GM23338 (cell line): ENCODE measurements at regions not wholly inside any gene's neighbourhood (a gene's known extent, or its start where the extent isn't known, plus 50 kb on each side); places are given as distances from the start of the nearest gene placed in this dataset.

Experiments
- CTCF ChIP-seq, 2 experiments: fragments of 200-600 bp in 1 of 2; sonication (generic) in 1 of 2; conservative IDR thresholded peaks; 2 replicates each; pipeline versions ENCODE4 v1.5.1 to v1.6.1; 2016 to 2017; ENCODE audit warnings: antibody characterized with exemption in 2 of 2, low read depth in 2 of 2, mild to moderate bottlenecking in 2 of 2, moderate library complexity in 1 of 2
- EZH2phosphoT487 ChIP-seq: fragments of 200-600 bp; sonication (generic); IDR thresholded peaks from one replicate; pipeline ENCODE4 v1.8.1; 2018; ENCODE audit warnings: antibody characterized with exemption; ENCODE audit not compliant: unreplicated experiment

- TF ChIP-seq CTCF (conservative IDR thresholded peaks at IDR 0.05; ENCODE audit: low read depth in 2 of 2): no peak
- TF ChIP-seq EZH2phosphoT487: no peak
Measured at GRCh38 chr15:56844892-56845291, 73.6 kb upstream of the TCF12 start.
